ENCODE measurements at regions not wholly inside any gene's neighbourhood (a gene's known extent, or its start where the extent isn't known, plus 50 kb on each side); places are given as distances from the start of the nearest gene placed in this dataset.

DNA sequence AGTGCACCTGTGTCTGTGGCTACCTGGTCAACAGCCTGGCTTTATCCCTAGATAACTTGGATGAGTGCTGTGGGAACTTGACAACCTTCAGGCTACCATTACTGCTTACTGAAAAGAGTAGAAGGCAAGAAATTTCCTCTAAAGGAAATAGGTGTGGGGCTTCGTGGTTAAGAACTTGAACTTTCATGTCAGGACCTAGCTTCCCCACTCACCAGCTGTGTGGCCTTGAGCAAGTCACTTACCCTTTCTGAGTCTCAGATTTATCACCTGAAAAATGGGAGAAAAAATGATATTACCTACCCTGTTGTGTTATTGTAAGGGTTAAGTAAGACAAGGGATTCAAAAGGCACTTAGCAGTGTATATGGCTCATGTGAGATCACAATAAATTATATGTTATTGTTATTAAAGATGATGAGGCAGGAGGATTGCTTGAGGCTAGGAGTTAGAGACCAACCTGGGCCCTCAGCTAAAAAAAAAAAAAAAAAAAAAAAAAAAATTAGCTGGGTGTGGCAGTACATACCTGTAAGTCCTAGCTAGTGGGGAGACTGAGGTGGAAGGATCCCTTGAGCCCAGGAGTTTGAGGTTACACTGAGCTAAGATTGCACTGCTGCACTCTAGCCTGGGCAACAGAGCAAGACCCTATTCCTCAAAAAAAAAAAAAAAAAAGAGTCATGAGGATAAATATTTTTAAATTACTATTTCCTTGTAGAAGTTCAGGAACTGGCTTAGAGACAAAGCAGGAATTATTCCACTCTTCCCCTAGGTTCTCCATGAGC lies 97.0 kb upstream of the SPRY4 start:
- Histone ChIP-seq H3K4me1 (peaks cover 11 to 60% (median 33%) of the 10 kb centered on the region in 6 donors), H3K36me3 (no peaks in the 10 kb centered on the region), H3K27ac (no peak overlapping the region), H3K27me3 (replicated peaks in 1 of 7) (no peaks in the 10 kb centered on the region), H3K4me3 (no peak overlapping the region), H3K9me3 (peaks cover 0 to 4% (median 0%) of the 10 kb centered on the region in 8 donors)
- no peak for DNase-seq
- 15 to 32% (median 24%) methylated on average over 1 of the region's 1 CpG for WGBS, 5 donors
- TF ChIP-seq, protein P1, sequence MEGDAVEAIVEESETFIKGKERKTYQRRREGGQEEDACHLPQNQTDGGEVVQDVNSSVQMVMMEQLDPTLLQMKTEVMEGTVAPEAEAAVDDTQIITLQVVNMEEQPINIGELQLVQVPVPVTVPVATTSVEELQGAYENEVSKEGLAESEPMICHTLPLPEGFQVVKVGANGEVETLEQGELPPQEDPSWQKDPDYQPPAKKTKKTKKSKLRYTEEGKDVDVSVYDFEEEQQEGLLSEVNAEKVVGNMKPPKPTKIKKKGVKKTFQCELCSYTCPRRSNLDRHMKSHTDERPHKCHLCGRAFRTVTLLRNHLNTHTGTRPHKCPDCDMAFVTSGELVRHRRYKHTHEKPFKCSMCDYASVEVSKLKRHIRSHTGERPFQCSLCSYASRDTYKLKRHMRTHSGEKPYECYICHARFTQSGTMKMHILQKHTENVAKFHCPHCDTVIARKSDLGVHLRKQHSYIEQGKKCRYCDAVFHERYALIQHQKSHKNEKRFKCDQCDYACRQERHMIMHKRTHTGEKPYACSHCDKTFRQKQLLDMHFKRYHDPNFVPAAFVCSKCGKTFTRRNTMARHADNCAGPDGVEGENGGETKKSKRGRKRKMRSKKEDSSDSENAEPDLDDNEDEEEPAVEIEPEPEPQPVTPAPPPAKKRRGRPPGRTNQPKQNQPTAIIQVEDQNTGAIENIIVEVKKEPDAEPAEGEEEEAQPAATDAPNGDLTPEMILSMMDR (IDR thresholded peaks at IDR 0.05 in 8 of 11, conservative IDR thresholded peaks at IDR 0.05 in 3 of 11) = no peak
- TF ChIP-seq POLR2AphosphoS5 (IDR thresholded peaks at IDR 0.05) (no peak), POLR2A (IDR thresholded peaks at IDR 0.05) (no peak)
- intact Hi-C loops (cut with DNase I; ENCODE audit: low total_unique reads) = no loop called here

DNA sequence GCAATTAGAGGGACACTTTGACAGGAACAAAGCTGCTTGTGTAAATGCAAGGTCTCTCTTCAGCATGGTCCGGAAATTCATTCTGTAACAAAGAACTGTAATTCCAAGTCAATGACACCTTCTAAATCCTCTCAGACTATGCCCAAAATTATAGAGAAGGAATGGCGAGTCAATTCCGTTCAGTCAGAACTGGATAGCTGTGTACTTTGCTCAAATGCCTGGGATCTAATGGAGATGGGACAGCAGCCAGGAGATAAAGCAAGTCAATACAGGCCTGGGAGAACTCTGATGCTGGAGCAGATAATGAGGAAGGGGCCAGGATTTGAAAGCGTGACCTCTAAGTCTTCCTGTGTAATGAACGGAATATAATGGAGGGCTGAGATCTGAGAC lies 96.4 kb upstream of the SPRY4 start:
- DNase-seq = no peak
- Histone ChIP-seq H3K36me3 (no peaks in the 10 kb centered on the region), H3K27me3 (replicated peaks in 1 of 7) (no peaks in the 10 kb centered on the region), H3K4me1 (peaks cover 7 to 54% (median 31%) of the 10 kb centered on the region in 6 donors), H3K4me3 (no peak overlapping the region), H3K27ac (no peak overlapping the region), H3K9me3 (peaks cover 0 to 4% (median 0%) of the 10 kb centered on the region in 8 donors)
- WGBS, 5 donors = 55 to 66% (median 59%) methylated on average over 5 of the region's 5 CpGs
- TF ChIP-seq, protein P1 (IDR thresholded peaks at IDR 0.05 in 8 of 11, conservative IDR thresholded peaks at IDR 0.05 in 3 of 11) = no peak
- intact Hi-C loops (cut with DNase I; ENCODE audit: low total_unique reads) = no loop called here

DNA sequence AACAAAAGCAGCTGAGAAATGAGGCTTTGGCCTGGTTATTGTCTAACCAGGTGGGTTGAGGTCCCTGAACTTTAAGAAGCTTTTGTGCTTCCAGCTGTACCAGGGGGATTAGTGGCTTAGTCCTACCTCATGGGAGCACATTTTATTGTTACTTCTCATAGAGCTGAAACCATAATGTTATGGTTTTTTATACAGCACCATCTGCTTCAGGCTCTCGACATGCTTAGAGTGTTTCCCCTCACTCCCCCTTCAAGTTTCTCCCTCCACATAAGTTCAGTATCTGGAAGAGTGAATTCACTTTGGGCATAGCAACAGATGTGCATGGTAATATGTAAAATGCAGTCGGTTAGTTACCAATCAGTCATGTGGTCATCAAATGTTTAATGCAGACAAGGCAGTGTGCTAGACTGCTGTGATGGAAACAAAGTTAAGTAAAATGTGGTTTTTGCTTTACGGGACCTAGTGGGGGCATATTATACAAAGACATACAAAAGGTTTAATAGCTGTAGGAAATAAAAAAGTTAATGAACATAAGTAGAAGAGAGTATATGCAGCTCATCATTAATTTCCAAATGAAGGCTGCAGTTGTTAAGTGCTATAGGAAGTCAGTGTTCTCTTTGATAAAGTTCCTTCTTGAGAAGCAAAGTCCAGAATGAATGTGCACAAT lies 95.9 kb upstream of the SPRY4 start:
- DNase-seq = no peak
- H3K27ac ChIP-seq = no peak overlapping the region
- peaks cover 3 to 49% (median 30%) of the 10 kb centered on the region in 6 donors for H3K4me1 ChIP-seq
- 24 to 53% (median 43%) methylated on average over 3 of the region's 3 CpGs for WGBS, 5 donors
- intact Hi-C loops (cut with DNase I; ENCODE audit: low total_unique reads) = no loop called here
- peaks cover 0 to 4% (median 0%) of the 10 kb centered on the region in 8 donors for H3K9me3 ChIP-seq
- H3K27me3 ChIP-seq (replicated peaks in 1 of 7) = no peaks in the 10 kb centered on the region
- TF ChIP-seq, protein P1 (IDR thresholded peaks at IDR 0.05 in 8 of 11, conservative IDR thresholded peaks at IDR 0.05 in 3 of 11) = no peak
- TF ChIP-seq POLR2A (IDR thresholded peaks at IDR 0.05) = no peak
- TF ChIP-seq POLR2AphosphoS5 (IDR thresholded peaks at IDR 0.05) = no peak
- no peaks in the 10 kb centered on the region for H3K36me3 ChIP-seq
- H3K4me3 ChIP-seq = no peak overlapping the region

DNA sequence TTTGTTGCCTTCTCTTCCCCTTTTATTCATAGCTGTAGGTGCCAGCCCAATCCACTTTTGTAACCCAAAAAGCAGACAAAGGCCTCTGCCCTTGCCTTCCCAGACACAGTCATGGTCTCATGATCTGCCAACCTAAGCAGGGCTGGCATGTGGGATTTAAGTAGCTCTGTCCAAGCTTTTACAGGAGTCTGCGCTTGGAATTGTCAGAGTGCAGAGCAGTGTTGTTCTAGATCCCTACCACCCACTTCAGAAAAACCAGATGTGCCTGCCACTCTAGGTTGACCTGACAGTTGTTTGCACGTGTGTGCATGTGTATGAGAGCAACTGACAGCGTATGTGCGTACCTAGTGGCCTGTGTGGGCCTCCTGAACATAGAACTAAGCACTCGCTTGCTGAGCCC lies 87.8 kb upstream of the SPRY4 start:
- H3K4me3 ChIP-seq = no peak overlapping the region
- H3K27ac ChIP-seq = no peak overlapping the region
- TF ChIP-seq, protein P1 (IDR thresholded peaks at IDR 0.05 in 8 of 11, conservative IDR thresholded peaks at IDR 0.05 in 3 of 11) = no peak
- TF ChIP-seq POLR2AphosphoS5 (IDR thresholded peaks at IDR 0.05) = no peak
- no peak for TF ChIP-seq POLR2A (IDR thresholded peaks at IDR 0.05)
- no peaks in the 10 kb centered on the region for H3K9me3 ChIP-seq
- H3K4me1 ChIP-seq = no peaks in the 10 kb centered on the region
- H3K36me3 ChIP-seq = no peaks in the 10 kb centered on the region
- DNase-seq = no peak
- WGBS, 5 donors = 85 to 96% (median 91%) methylated on average over 4 to 5 of the region's 5 CpGs
- peaks cover 0 to 5% (median 0%) of the 10 kb centered on the region in 7 donors for H3K27me3 ChIP-seq (replicated peaks in 1 of 7)
- intact Hi-C loops (cut with DNase I; ENCODE audit: low total_unique reads) = no loop called here
